CD4-positive, alpha-beta memory T cell (primary cell): ENCODE measurements at regions not wholly inside any gene's neighbourhood (a gene's known extent, or its start where the extent isn't known, plus 50 kb on each side); places are given as distances from the start of the nearest gene placed in this dataset.

Experiments
- CTCF ChIA-PET: fragments of 350-600 bp; sonication (Branson Sonifier 250); formaldehyde crosslinking; loops from one replicate; lab custom pipeline; 2021; ENCODE audit warnings: inconsistent platforms; ENCODE audit not compliant: partially characterized antibody; lab: Charles Lee
- POLR2A ChIA-PET: fragments of 350-600 bp; sonication (Branson Sonifier 250); formaldehyde crosslinking; loops from one replicate; lab custom pipeline; 2021; ENCODE audit not compliant: partially characterized antibody; lab: Charles Lee
- DNase-seq, 5 donors: peaks; one replicate each; pipeline versions ENCODE4 v3.0.0 to v3.0.0-alpha.2; 2020 to 2022; ENCODE audit warnings: mixed read lengths in 1 of 5
- H3K27ac ChIP-seq: one replicate; pipeline ENCODE4 v1.7.0; 2013; ENCODE audit warnings: low read depth, low read length
- H3K27me3 ChIP-seq: 2 replicates; pipeline ENCODE4 v1.7.0; 2013; ENCODE audit warnings: mild to moderate bottlenecking, low read length, moderate library complexity; ENCODE audit not compliant: insufficient read depth
- H3K36me3 ChIP-seq: 2 replicates; pipeline ENCODE4 v1.7.0; 2013; ENCODE audit warnings: mild to moderate bottlenecking, low read length, moderate library complexity; ENCODE audit not compliant: insufficient read depth
- H3K4me1 ChIP-seq: 2 replicates; pipeline ENCODE4 v1.7.0; 2013; ENCODE audit warnings: mild to moderate bottlenecking, low read length, moderate library complexity; ENCODE audit not compliant: insufficient read depth
- H3K4me3 ChIP-seq, 2 donors: one replicate each; pipeline ENCODE4 v1.7.0; 2013; ENCODE audit warnings: low read length in 2 of 2, mild to moderate bottlenecking in 1 of 2
- H3K9me3 ChIP-seq, 2 donors: one replicate each; pipeline ENCODE4 v1.7.0; 2013; ENCODE audit warnings: low read length in 2 of 2, control low read depth in 1 of 2; ENCODE audit not compliant: control insufficient read depth in 1 of 2
- H3K27ac Mint-ChIP-seq, 7 donors: one replicate each; pipeline ENCODE4 v1.8.0; 2020 to 2021; ENCODE audit warnings: mixed read lengths in 7 of 7, mild to moderate bottlenecking in 6 of 7, inconsistent platforms in 3 of 7, moderate library complexity in 3 of 7
- H3K27me3 Mint-ChIP-seq, 2 donors: one replicate each; pipeline ENCODE4 v1.8.0; 2020 to 2021; ENCODE audit warnings: mixed read lengths in 2 of 2
- H3K36me3 Mint-ChIP-seq, 2 donors: one replicate each; pipeline ENCODE4 v1.8.0; 2020 to 2021; ENCODE audit warnings: mixed read lengths in 2 of 2, inconsistent platforms in 1 of 2, mild to moderate bottlenecking in 1 of 2
- H3K4me1 Mint-ChIP-seq, 4 donors: one replicate each; pipeline ENCODE4 v1.8.0; 2020 to 2021; ENCODE audit warnings: mixed read lengths in 4 of 4, mild to moderate bottlenecking in 1 of 4
- H3K4me3 Mint-ChIP-seq, 8 donors: one replicate each; pipeline ENCODE4 v1.8.0; 2020 to 2021; ENCODE audit warnings: mixed read lengths in 8 of 8, mild to moderate bottlenecking in 7 of 8, moderate library complexity in 6 of 8, inconsistent platforms in 3 of 8
- H3K9me3 Mint-ChIP-seq, 8 donors: one replicate each; pipeline ENCODE4 v1.8.0; 2020 to 2021; ENCODE audit warnings: mixed read lengths in 8 of 8, mild to moderate bottlenecking in 5 of 8, inconsistent platforms in 3 of 8, moderate library complexity in 1 of 8
- intact Hi-C: fragments of 100-400 bp; cut with micrococcal nuclease; formaldehyde crosslinking; loops from one replicate; pipeline ENCODE4 v1.15.1; 2023

GRCh38 chr12:13571035-13571434, 374.5 kb downstream of the EMP1 start:
- ChIA-PET POLR2A (no interaction called here), CTCF (no interaction called here)
- Histone ChIP-seq H3K4me1 (no peaks in the 10 kb centered on the region), H3K9me3 (no peaks in the 10 kb centered on the region), H3K4me3 (no peak overlapping the region), H3K36me3 (no peaks in the 10 kb centered on the region), H3K27ac (no peak overlapping the region), H3K27me3 (no peaks in the 10 kb centered on the region)
- intact Hi-C loops, result no loop called here
- no peak overlapping the region for H3K27ac Mint-ChIP-seq
- DNase-seq, result no peak
- no peak overlapping the region for H3K4me3 Mint-ChIP-seq
- H3K36me3 Mint-ChIP-seq, result no peaks in the 10 kb centered on the region
- peaks cover 0 to 7% of the 10 kb centered on the region in 2 donors for H3K27me3 Mint-ChIP-seq
- H3K4me1 Mint-ChIP-seq, result no peaks in the 10 kb centered on the region
- peaks cover 0 to 1% (median 0%) of the 10 kb centered on the region in 8 donors for H3K9me3 Mint-ChIP-seq

DNA sequence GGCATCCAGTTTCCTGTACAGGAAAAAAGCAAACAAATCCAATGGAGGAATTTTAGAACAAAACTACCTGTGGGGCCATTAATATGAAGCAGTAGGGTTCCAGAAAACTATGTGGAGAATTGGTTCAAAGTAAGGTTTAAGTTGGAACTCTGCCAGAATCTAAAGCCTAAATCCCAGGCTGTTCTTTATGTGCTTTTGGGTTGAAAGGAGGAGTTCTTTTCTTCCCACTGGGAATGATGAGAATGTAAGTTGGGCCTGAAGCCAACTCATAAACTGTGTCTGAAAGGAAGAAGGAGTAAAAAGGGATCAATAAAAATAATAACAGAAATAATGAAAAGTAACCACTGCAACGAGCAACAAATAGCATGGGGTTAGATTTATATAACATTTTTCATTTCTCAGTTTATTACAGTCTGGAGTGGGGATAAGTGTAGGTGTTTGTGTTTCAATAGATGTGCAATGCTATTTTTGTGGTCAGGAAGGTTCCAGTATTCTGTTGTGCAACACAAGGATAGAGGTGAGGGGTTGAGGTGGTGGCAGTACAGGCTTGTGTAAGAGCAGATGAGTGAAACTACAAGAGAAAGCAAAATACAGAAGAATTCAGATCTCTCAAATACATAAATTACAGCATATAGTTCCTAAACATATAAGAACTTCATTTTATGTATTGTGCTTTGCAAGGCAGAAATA, 373.6 kb downstream of the EMP1 start:
- intact Hi-C loops, result no loop called here
- no peak overlapping the region for H3K27ac Mint-ChIP-seq
- POLR2A ChIA-PET, result no interaction called here

DNA sequence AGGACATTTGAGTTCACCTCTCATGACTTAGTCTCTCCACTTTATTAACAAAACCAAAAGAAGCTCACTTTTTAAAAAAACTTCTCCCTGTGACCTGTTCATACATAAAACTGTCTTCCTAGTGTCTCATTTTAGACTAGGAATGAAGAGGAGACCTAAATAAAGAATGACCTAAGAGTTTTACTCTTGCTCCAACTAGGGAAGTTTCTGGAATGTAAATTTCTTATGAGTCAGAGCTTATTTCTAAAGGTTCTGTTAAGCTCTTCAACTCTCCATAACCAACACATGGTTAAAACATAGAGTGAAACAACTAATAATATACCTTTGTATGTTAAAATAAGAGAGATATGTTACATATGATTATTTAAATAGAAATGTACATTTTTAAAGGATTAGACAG, 369.8 kb downstream of the EMP1 start:
- Mint-ChIP-seq H3K27me3 (peaks cover 0 to 5% of the 10 kb centered on the region in 2 donors), H3K9me3 (peaks cover 0 to 8% (median 0%) of the 10 kb centered on the region in 8 donors), H3K4me1 (no peaks in the 10 kb centered on the region), H3K27ac (no peak overlapping the region), H3K4me3 (no peak overlapping the region), H3K36me3 (no peaks in the 10 kb centered on the region)
- DNase-seq, result no peak
- Histone ChIP-seq H3K36me3 (no peaks in the 10 kb centered on the region), H3K4me1 (no peaks in the 10 kb centered on the region), H3K9me3 (no peaks in the 10 kb centered on the region), H3K27me3 (no peaks in the 10 kb centered on the region), H3K27ac (no peak overlapping the region), H3K4me3 (no peak overlapping the region)
- intact Hi-C loops, result no loop called here
- ChIA-PET POLR2A (no interaction called here), CTCF (no interaction called here)

More for the DNA sequence above, 373.6 kb downstream of the EMP1 start:
- CTCF ChIA-PET, result no interaction called here
- Histone ChIP-seq H3K27ac (no peak overlapping the region), H3K27me3 (no peaks in the 10 kb centered on the region), H3K9me3 (no peaks in the 10 kb centered on the region), H3K36me3 (no peaks in the 10 kb centered on the region), H3K4me3 (no peak overlapping the region), H3K4me1 (no peaks in the 10 kb centered on the region)
- Mint-ChIP-seq H3K4me1 (no peaks in the 10 kb centered on the region), H3K9me3 (peaks cover 0 to 2% (median 0%) of the 10 kb centered on the region in 8 donors), H3K4me3 (no peak overlapping the region), H3K27me3 (peaks cover 0 to 7% of the 10 kb centered on the region in 2 donors), H3K36me3 (no peaks in the 10 kb centered on the region)
- no peak for DNase-seq

GRCh38 chr12:13564266-13564810, 367.8 kb downstream of the EMP1 start:
- no peak for DNase-seq
- Histone ChIP-seq H3K9me3 (no peaks in the 10 kb centered on the region), H3K27me3 (no peaks in the 10 kb centered on the region), H3K4me1 (no peaks in the 10 kb centered on the region), H3K4me3 (no peak overlapping the region), H3K36me3 (no peaks in the 10 kb centered on the region), H3K27ac (no peak overlapping the region)
- Mint-ChIP-seq H3K4me3 (no peak overlapping the region), H3K4me1 (no peaks in the 10 kb centered on the region), H3K9me3 (peaks cover 0 to 8% (median 0%) of the 10 kb centered on the region in 8 donors), H3K27ac (no peak overlapping the region), H3K27me3 (peaks cover 0 to 2% of the 10 kb centered on the region in 2 donors), H3K36me3 (no peaks in the 10 kb centered on the region)
- ChIA-PET CTCF (no interaction called here), POLR2A (no interaction called here)
- intact Hi-C loops, result no loop called here

- H3K4me3 ChIP-seq, result no peak overlapping the region
- H3K36me3 ChIP-seq, result no peaks in the 10 kb centered on the region
- Mint-ChIP-seq H3K9me3 (peaks cover 0 to 8% (median 0%) of the 10 kb centered on the region in 8 donors), H3K27ac (no peak overlapping the region), H3K4me1 (no peaks in the 10 kb centered on the region), H3K27me3 (peaks cover 0 to 2% of the 10 kb centered on the region in 2 donors), H3K4me3 (no peak overlapping the region), H3K36me3 (no peaks in the 10 kb centered on the region)
- ChIA-PET POLR2A (no interaction called here), CTCF (no interaction called here)
- no peaks in the 10 kb centered on the region for H3K4me1 ChIP-seq
- no peak for DNase-seq
- no peak overlapping the region for H3K27ac ChIP-seq
- intact Hi-C loops, result no loop called here
- H3K27me3 ChIP-seq, result no peaks in the 10 kb centered on the region
- H3K9me3 ChIP-seq, result no peaks in the 10 kb centered on the region
Measured at GRCh38 chr12:13563743-13564125, 367.2 kb downstream of the EMP1 start.

GRCh38 chr12:13562915-13563742, 366.6 kb downstream of the EMP1 start:
- Histone ChIP-seq H3K27ac (no peak overlapping the region), H3K4me1 (no peaks in the 10 kb centered on the region), H3K9me3 (no peaks in the 10 kb centered on the region), H3K4me3 (no peak overlapping the region), H3K27me3 (no peaks in the 10 kb centered on the region), H3K36me3 (no peaks in the 10 kb centered on the region)
- Mint-ChIP-seq H3K27ac (no peak overlapping the region), H3K36me3 (no peaks in the 10 kb centered on the region), H3K9me3 (peaks cover 0 to 8% (median 0%) of the 10 kb centered on the region in 8 donors), H3K27me3 (peaks cover 0 to 2% of the 10 kb centered on the region in 2 donors), H3K4me3 (no peak overlapping the region), H3K4me1 (no peaks in the 10 kb centered on the region)
- no peak for DNase-seq
- intact Hi-C loops, result no loop called here
- POLR2A ChIA-PET, result no interaction called here
- CTCF ChIA-PET, result no interaction called here

DNA sequence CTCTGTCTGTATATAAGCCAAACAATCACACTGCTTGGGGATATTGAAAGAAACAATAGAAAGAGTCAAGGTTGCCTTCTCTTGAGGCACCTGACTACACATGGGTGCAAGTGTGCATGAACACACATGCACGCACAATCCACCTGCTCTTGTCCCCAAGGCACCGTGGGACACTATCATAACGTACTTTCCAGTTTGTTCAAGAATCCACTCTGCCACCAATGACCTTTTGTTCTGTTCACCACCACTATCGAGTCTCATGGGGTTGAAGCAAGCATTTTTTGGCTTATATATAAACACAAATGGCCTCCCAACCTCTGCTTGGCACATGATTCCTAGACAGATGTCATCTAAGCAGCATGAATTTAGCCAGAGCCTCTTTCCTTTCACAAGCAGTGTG, 365.4 kb downstream of the EMP1 start:
- Mint-ChIP-seq H3K27ac (no peak overlapping the region), H3K27me3 (peaks cover 0 to 2% of the 10 kb centered on the region in 2 donors), H3K4me3 (no peak overlapping the region), H3K9me3 (peaks cover 0 to 8% (median 0%) of the 10 kb centered on the region in 8 donors), H3K4me1 (no peaks in the 10 kb centered on the region), H3K36me3 (no peaks in the 10 kb centered on the region)
- H3K9me3 ChIP-seq, result no peaks in the 10 kb centered on the region
- no peaks in the 10 kb centered on the region for H3K27me3 ChIP-seq
- no peaks in the 10 kb centered on the region for H3K4me1 ChIP-seq
- no peaks in the 10 kb centered on the region for H3K36me3 ChIP-seq
- H3K4me3 ChIP-seq, result no peak overlapping the region
- POLR2A ChIA-PET, result no interaction called here
- intact Hi-C loops, result no loop called here
- H3K27ac ChIP-seq, result no peak overlapping the region
- CTCF ChIA-PET, result no interaction called here
- no peak for DNase-seq
